DMS 273 treated with DMSO at 0.1 percent for 48 hours (cell line): ENCODE measurements at regions not wholly inside any gene's neighbourhood (a gene's known extent, or its start where the extent isn't known, plus 50 kb on each side); places are given as distances from the start of the nearest gene placed in this dataset.

Experiments
- DNase-seq: peaks from one replicate; lab custom pipeline; 2025; lab: John Stamatoyannopoulos, UW

DNA sequence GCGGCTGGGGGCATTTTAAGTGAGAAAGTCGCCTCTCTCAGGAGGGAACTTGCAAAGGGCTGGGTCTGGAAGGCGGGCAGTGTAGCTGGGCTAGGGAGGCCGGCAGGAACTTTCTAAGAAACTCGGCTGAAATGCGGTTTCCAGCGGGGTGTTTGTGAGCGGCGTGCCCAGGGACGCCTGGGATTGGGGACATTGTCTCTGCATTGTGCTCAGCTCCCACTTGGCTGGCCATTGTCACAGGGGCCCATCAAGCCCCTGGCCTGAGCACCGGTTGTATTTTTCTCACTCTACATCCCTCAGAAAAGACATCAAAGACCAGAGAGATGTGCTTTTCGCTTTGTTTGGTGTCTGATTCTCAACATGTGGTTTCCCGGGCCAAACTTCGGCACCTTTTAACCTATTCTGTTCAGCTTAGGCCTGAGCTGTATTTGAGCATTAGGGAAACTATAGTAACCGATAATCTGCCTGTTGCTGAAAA is 291.1 kb upstream of the IRX3 start:
- no peak for DNase-seq

- no peak for DNase-seq
Observed at GRCh38 chr16:54576785-54577184, 290.2 kb upstream of the IRX3 start.

GRCh38 chr16:54568906-54569807 is 282.6 kb upstream of the IRX3 start:
- no peak for DNase-seq

GRCh38 chr16:54564841-54565240 is 278.3 kb upstream of the IRX3 start:
- no peak for DNase-seq

DNA sequence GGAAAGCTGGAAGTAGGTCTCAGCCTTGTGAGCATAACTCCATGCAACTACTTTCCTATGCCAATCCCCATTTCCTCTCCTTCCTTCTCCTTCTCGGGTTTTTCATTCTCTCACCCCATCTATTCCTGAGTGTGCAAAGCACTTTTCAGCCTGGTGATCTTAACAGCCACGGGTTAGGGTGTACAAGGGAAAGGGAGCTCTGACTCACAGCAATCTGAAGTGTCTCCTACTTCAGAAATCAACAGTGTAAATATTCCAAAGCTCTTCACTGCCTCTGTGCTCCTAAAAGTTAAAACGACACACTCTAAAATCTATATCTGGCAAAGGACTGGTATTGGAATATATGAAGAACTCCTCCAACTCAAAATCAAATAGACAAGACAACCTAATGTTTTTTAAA is 268.0 kb upstream of the IRX3 start:
- DNase-seq: no peak

GRCh38 chr16:54548281-54548680 is 261.7 kb upstream of the IRX3 start:
- DNase-seq: no peak

- DNase-seq: no peak
Observed at GRCh38 chr16:54547052-54547451, 260.5 kb upstream of the IRX3 start.

GRCh38 chr16:54546521-54546920 is 259.9 kb upstream of the IRX3 start:
- DNase-seq: no peak

- no peak for DNase-seq
Observed at GRCh38 chr16:54545854-54546511, 259.4 kb upstream of the IRX3 start.

- no peak for DNase-seq
Observed at GRCh38 chr16:54544553-54545180, 258.1 kb upstream of the IRX3 start.

DNA sequence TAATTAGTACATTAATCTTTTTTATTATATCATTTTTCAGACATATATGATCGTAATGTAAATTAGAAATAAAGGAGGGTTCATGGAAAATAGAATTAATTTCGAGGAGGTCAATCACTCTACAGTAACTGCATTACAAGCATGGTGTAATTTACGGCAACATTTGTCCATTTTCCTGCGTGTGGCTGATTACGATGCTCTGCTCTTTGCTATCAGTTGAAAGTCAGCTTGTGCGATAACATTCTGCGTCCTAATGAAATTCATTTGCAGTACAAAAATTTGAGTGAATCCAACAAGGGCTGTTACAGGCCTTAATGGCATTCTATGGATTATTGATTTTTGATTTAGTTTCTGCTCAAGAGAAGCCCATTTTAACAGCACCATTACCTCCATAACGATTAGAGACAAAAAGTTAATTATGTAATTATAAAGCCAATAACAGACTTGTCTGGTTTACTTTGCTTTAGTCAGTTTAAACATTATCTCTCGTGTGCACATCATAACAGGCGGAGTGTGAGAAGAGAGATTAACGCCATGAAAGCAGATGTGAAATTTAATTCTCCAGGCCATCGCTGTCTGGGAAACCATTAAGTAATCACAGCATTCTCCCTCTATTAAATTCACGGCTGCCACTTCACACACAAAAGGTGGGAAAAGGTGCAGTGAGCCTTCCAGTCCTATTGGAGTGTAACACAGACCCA is 256.4 kb upstream of the IRX3 start:
- no peak for DNase-seq

GRCh38 chr16:54540525-54541180 is 254.1 kb upstream of the IRX3 start:
- no peak for DNase-seq

- DNase-seq: no peak
Observed at GRCh38 chr16:54538276-54538675, 251.7 kb upstream of the IRX3 start.

DNA sequence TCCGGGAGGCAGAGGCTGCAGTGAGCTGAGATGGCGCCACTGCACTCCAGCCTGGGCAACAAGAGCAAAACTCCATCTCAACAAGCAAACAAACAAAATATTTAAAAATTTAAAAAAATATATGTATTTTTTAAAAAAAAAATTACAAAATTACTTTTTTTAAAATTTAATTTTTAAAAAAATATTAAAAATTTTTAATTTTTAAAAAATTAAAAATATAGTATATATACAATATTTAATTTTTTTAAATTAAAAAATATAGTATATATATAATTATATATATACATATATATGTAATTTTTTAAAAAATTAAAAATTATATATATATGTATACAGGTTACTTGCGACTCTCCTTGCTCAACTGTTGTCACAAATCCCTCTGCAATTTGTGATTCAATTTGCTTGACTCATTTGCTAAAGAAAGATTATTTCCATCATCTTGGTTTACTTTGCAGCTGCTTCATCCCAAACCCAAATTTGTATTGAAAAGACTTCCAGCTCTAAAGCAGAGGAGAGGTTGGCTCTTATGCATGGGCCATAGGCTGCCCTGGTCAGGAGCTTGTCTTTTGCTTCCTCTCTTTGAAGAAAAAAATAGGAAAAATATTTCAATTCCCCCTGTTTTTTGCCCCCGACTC is 247.4 kb upstream of the IRX3 start:
- DNase-seq: no peak

- no peak for DNase-seq
Observed at GRCh38 chr16:54526916-54527315, 240.3 kb upstream of the IRX3 start.

DNA sequence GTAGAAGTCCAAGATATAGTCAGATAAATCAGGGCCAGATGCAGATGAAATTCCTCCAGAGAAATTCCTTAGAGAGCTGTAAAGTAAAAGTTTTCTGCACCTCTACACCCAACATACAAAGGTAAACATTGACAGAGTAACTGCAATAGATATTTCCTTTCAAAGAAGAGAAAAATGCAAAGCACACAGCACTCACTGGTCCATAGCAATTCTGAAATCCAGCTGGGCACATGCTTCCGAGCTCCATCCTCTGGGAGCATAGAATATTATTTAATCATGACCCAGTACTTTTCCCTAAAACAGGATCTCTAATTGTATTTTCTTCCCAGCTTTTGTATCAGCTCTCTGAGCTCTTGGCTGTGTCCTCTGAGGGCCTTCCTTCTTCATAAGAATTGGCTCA is 239.5 kb upstream of the IRX3 start:
- DNase-seq: no peak

GRCh38 chr16:54525104-54525503 is 238.5 kb upstream of the IRX3 start:
- DNase-seq: no peak

DNA sequence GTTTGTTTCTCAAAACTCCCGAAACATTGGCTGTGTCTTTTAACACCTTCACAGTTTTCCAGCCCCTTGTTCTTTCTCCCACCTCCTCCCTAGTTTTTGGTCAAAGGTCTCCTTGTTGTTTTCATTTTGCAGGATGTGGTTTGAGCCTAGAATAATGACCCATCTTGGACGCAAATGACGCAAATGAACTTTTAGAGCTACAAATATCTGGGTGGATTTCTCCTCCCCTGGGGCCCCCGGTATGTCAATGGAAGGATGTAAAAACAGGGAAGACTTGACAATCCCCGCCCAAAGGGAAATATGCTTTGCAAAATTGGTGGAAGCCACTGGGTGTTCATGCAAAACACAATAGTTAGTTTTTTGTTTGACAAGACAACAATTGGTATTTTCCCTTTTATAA is 236.0 kb upstream of the IRX3 start:
- no peak for DNase-seq

DNA sequence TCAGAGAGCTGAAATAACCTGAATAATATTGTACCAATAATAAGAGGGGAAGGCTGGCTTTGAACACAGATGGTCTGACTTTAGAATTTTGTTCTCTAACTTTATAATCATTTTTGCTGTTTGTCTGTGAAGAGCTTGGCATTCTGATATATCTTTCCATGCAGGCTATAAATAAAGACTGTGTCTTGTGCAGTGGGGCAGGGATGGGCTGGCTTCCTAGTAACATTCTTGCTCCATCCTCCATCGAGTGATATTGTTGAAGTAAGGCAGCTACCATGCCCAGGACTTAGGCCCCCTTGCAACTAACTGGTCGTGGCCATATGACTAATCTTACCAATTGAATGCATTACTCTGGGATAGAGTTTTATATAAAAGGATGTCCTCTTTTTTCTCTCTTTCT is 234.7 kb upstream of the IRX3 start:
- DNase-seq: no peak

DNA sequence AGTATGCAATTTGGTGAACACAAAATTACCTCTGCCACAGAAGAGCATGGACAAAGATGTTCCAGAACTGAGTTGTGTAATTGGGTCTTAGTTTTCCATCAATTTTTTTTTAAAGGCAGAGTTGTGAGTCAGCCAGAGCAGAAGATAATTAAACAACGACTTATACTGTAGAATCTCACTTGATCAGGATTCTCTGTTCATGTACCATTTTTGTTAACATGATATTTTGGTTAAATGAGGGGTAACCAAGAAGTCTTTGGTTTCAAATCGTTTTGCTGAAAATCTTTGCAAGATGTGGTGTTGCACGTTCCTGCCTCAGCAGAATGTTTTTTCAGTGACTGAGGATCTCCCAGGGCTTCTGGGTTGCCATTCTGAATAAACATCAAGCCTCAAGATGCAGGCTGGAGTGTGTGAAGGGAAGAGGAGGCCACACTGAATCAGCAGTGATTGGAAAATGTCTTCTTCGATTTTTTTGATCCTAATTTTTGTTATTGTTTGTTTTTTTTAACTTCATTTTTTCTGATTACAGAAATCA is 232.6 kb upstream of the IRX3 start:
- no peak for DNase-seq

- no peak for DNase-seq
Observed at GRCh38 chr16:54517181-54517580, 230.6 kb upstream of the IRX3 start.
